ENCODE measurements at regions not wholly inside any gene's neighbourhood (a gene's known extent, or its start where the extent isn't known, plus 50 kb on each side); places are given as distances from the start of the nearest gene placed in this dataset.
A peak's percentile ranks its signal among the peaks of the same experiment; 100 is the strongest.

- Histone ChIP-seq H3K4me3 (no peak overlapping the region), H3K27me3 (replicated peaks in 1 of 7) (no peaks in the 10 kb centered on the region), H3K27ac (no peak overlapping the region), H3K9me3 (peaks cover 0 to 35% (median 32%) of the 10 kb centered on the region in 8 donors), H3K36me3 (no peaks in the 10 kb centered on the region), H3K4me1 (peaks cover 0 to 13% (median 10%) of the 10 kb centered on the region in 6 donors)
- TF ChIP-seq POLR2AphosphoS5 (IDR thresholded peaks at IDR 0.05) (no peak), CTCF (IDR thresholded peaks at IDR 0.05 in 8 of 11, conservative IDR thresholded peaks at IDR 0.05 in 3 of 11) (no peak), POLR2A (IDR thresholded peaks at IDR 0.05) (no peak)
- intact Hi-C loops (cut with DNase I; ENCODE audit: low total_unique reads), result no loop called here
- 40 to 86% (median 82%) methylated on average over 1 of the region's 1 CpG for WGBS, 5 donors
- no peak for DNase-seq
These were observed 198.3 kb downstream of the KCNRG start for GRCh38 chr13:50213526-50213925.

GRCh38 chr13:50214514-50214913 is 199.3 kb downstream of the KCNRG start:
- peaks cover 0 to 3% (median under 1%) of the 10 kb centered on the region in 6 donors for H3K4me1 ChIP-seq
- no peaks in the 10 kb centered on the region for H3K27me3 ChIP-seq (replicated peaks in 1 of 7)
- no peak for TF ChIP-seq POLR2AphosphoS5 (IDR thresholded peaks at IDR 0.05)
- no peak for TF ChIP-seq CTCF (IDR thresholded peaks at IDR 0.05 in 8 of 11, conservative IDR thresholded peaks at IDR 0.05 in 3 of 11)
- TF ChIP-seq POLR2A (IDR thresholded peaks at IDR 0.05), result no peak
- no peak overlapping the region for H3K4me3 ChIP-seq
- no peak overlapping the region for H3K27ac ChIP-seq
- peaks cover 0 to 35% (median 32%) of the 10 kb centered on the region in 8 donors for H3K9me3 ChIP-seq
- no peaks in the 10 kb centered on the region for H3K36me3 ChIP-seq
- intact Hi-C loops (cut with DNase I; ENCODE audit: low total_unique reads), result no loop called here
- no peak for DNase-seq

GRCh38 chr13:50215399-50215798 is 200.2 kb downstream of the KCNRG start:
- Histone ChIP-seq H3K9me3 (peaks cover 0 to 35% (median 32%) of the 10 kb centered on the region in 8 donors), H3K36me3 (no peaks in the 10 kb centered on the region), H3K4me3 (no peak overlapping the region), H3K27me3 (replicated peaks in 1 of 7) (no peaks in the 10 kb centered on the region), H3K27ac (no peak overlapping the region), H3K4me1 (peaks cover 0 to 2% (median 0%) of the 10 kb centered on the region in 6 donors)
- intact Hi-C loops (cut with DNase I; ENCODE audit: low total_unique reads), result no loop called here
- no peak for DNase-seq
- TF ChIP-seq POLR2AphosphoS5 (IDR thresholded peaks at IDR 0.05) (no peak), CTCF (IDR thresholded peaks at IDR 0.05 in 8 of 11, conservative IDR thresholded peaks at IDR 0.05 in 3 of 11) (no peak), POLR2A (IDR thresholded peaks at IDR 0.05) (no peak)

DNA sequence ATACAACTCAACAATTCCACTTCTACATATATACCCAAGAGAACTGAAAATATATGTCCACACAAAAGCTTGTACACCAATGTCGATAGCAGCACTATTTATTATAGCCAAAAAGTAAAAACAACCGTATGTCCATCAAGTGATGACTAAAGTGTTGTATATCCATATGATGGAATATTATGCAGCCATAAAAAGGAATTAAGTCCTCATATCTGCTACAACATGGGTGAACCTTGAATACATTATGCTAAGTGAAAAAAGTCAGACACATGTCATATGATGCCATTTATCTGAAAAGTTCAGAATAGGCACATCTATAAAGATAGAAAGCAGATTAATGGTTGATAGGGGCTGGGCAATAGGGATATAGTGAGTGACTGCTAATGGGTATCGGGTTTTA is 204.5 kb downstream of the KCNRG start:
- no peaks in the 10 kb centered on the region for H3K27me3 ChIP-seq (replicated peaks in 1 of 7)
- H3K36me3 ChIP-seq, result no peaks in the 10 kb centered on the region
- WGBS, 5 donors, result 94 to 97% (median 96%) methylated on average over 3 of the region's 3 CpGs
- peak overlapping the region in 2 of 8 donors; percentile 86 to 88 for H3K27ac ChIP-seq
- peaks cover 0 to 35% (median 11%) of the 10 kb centered on the region in 6 donors for H3K4me1 ChIP-seq
- no peak for DNase-seq
- H3K9me3 ChIP-seq, result peaks cover 0 to 19% (median 13%) of the 10 kb centered on the region in 8 donors
- no peak for TF ChIP-seq POLR2AphosphoS5 (IDR thresholded peaks at IDR 0.05)
- TF ChIP-seq CTCF (IDR thresholded peaks at IDR 0.05 in 8 of 11, conservative IDR thresholded peaks at IDR 0.05 in 3 of 11), result no peak
- no peak for TF ChIP-seq POLR2A (IDR thresholded peaks at IDR 0.05)
- intact Hi-C loops (cut with DNase I; ENCODE audit: low total_unique reads), result no loop called here
- H3K4me3 ChIP-seq, result no peak overlapping the region
